ENCODE measurements at regions not wholly inside any gene's neighbourhood (a gene's known extent, or its start where the extent isn't known, plus 50 kb on each side); places are given as distances from the start of the nearest gene placed in this dataset.

- ChIA-PET CTCF (no interaction called here), POLR2A (no interaction called here)
- Histone ChIP-seq H3K9me1 (replicated peaks; ENCODE audit: control insufficient read depth, extremely low read depth, insufficient read depth, low read length) (no peaks in the 10 kb centered on the region), H3K27me3 (ENCODE audit: control insufficient read depth in 2 of 2, insufficient read depth in 2 of 2, low read length in 2 of 2) (no peaks in the 10 kb centered on the region), H3K9me3 (replicated peaks; ENCODE audit: control insufficient read depth, insufficient read depth, low read length) (no peaks in the 10 kb centered on the region), H3K36me3 (ENCODE audit: control insufficient read depth in 2 of 2, extremely low read depth in 1 of 2, insufficient read depth in 2 of 2, low read length in 2 of 2) (no peaks in the 10 kb centered on the region), H3K27ac (ENCODE audit: insufficient read depth, low read depth, low read length) (no peak overlapping the region), H3K4me2 (ENCODE audit: insufficient read depth, low read length) (no peak overlapping the region), H3K9ac (replicated peaks; ENCODE audit: extremely low read depth, insufficient read depth, low read length) (no peak overlapping the region), H3K79me2 (ENCODE audit: control insufficient read depth, insufficient read depth, low read length) (no peaks in the 10 kb centered on the region), H3K4me3 (replicated peaks in 1 of 3; ENCODE audit: insufficient read depth in 1 of 3, low read depth in 1 of 3, low read length in 3 of 3) (no peak overlapping the region), H4K20me1 (replicated peaks; ENCODE audit: control insufficient read depth, extremely low read depth, insufficient read depth, low read length) (no peaks in the 10 kb centered on the region), H3K4me1 (ENCODE audit: control insufficient read depth, extremely low read depth, insufficient read depth, low read length) (no peaks in the 10 kb centered on the region), H2AFZ (ENCODE audit: low read depth, low read length) (no peak overlapping the region)
- no peak for TF ChIP-seq POLR2A (IDR thresholded peaks at IDR 0.05; ENCODE audit: low read depth, low read length)
- TF ChIP-seq POLR2AphosphoS5 (IDR thresholded peaks at IDR 0.05; ENCODE audit: insufficient read depth, low read depth, low read length) = no peak
- TF ChIP-seq MAX (IDR thresholded peaks at IDR 0.05; ENCODE audit: insufficient read depth, insufficient read length) = no peak
- TF ChIP-seq JUN (IDR thresholded peaks at IDR 0.05; ENCODE audit: borderline replicate concordance, insufficient read depth, insufficient read length, low read depth) = no peak
- TF ChIP-seq EZH2 (IDR thresholded peaks at IDR 0.05; ENCODE audit: borderline replicate concordance, low read depth, low read length, severe bottlenecking) = no peak
- TF ChIP-seq FOS (IDR thresholded peaks at IDR 0.05; ENCODE audit: borderline replicate concordance, insufficient read depth, low read length) = no peak
- TF ChIP-seq, protein P1, sequence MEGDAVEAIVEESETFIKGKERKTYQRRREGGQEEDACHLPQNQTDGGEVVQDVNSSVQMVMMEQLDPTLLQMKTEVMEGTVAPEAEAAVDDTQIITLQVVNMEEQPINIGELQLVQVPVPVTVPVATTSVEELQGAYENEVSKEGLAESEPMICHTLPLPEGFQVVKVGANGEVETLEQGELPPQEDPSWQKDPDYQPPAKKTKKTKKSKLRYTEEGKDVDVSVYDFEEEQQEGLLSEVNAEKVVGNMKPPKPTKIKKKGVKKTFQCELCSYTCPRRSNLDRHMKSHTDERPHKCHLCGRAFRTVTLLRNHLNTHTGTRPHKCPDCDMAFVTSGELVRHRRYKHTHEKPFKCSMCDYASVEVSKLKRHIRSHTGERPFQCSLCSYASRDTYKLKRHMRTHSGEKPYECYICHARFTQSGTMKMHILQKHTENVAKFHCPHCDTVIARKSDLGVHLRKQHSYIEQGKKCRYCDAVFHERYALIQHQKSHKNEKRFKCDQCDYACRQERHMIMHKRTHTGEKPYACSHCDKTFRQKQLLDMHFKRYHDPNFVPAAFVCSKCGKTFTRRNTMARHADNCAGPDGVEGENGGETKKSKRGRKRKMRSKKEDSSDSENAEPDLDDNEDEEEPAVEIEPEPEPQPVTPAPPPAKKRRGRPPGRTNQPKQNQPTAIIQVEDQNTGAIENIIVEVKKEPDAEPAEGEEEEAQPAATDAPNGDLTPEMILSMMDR (IDR thresholded peaks at IDR 0.05; ENCODE audit: extremely low read depth in 1 of 2, insufficient read depth in 1 of 2, low read depth in 1 of 2, low read length in 2 of 2) = no peak
- TF ChIP-seq GATA2 (IDR thresholded peaks at IDR 0.05; ENCODE audit: insufficient read depth, insufficient read length, low read depth, low read length) = no peak
- no peak for TF ChIP-seq MYC (IDR thresholded peaks at IDR 0.05; ENCODE audit: low read depth, low read length)
- FAIRE-seq (no peak), DNase-seq (ENCODE audit: low read depth, low spot score) (no peak)
- dilution Hi-C loops (cut with MboI; ENCODE audit: extremely low pct_ligation_motif_present, low sequenced_read_pairs) (no loop called here), intact Hi-C loops (cut with micrococcal nuclease) (no loop called here)
- BruUV-seq (replicated peaks) = no TSS peak
Observed at GRCh38 chr11:80533463-80533862, 1092.6 kb upstream of the TENM4 start.
